ENCODE measurements at regions not wholly inside any gene's neighbourhood (a gene's known extent, or its start where the extent isn't known, plus 50 kb on each side); places are given as distances from the start of the nearest gene placed in this dataset.

DNA sequence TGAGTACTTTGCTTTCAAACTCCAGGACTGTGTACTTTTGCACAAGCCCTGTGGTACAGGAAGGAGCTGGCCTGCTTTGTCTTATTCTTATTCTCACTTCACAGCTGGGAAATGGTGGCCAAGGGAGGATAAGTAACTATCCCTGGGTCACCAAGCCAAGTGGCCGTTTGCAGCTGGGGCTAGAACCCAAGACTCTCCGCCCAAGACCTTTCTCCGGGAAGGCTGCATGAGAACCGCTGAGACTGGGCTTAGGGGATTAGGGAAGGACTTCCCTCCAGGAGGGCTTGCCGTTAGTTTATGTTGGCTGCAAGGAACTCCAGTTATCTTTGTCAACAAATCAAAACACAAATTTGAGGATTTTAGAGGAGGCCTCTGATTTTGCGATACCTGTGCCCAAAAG is 109.5 kb upstream of the ADRA1D start:
- FAIRE-seq (no peak), DNase-seq (ENCODE audit: insufficient read length, low spot score) (no peak)
- TF ChIP-seq, protein P1, sequence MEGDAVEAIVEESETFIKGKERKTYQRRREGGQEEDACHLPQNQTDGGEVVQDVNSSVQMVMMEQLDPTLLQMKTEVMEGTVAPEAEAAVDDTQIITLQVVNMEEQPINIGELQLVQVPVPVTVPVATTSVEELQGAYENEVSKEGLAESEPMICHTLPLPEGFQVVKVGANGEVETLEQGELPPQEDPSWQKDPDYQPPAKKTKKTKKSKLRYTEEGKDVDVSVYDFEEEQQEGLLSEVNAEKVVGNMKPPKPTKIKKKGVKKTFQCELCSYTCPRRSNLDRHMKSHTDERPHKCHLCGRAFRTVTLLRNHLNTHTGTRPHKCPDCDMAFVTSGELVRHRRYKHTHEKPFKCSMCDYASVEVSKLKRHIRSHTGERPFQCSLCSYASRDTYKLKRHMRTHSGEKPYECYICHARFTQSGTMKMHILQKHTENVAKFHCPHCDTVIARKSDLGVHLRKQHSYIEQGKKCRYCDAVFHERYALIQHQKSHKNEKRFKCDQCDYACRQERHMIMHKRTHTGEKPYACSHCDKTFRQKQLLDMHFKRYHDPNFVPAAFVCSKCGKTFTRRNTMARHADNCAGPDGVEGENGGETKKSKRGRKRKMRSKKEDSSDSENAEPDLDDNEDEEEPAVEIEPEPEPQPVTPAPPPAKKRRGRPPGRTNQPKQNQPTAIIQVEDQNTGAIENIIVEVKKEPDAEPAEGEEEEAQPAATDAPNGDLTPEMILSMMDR (IDR thresholded peaks at IDR 0.05; ENCODE audit: insufficient read depth, missing control alignments) = no peak

DNA sequence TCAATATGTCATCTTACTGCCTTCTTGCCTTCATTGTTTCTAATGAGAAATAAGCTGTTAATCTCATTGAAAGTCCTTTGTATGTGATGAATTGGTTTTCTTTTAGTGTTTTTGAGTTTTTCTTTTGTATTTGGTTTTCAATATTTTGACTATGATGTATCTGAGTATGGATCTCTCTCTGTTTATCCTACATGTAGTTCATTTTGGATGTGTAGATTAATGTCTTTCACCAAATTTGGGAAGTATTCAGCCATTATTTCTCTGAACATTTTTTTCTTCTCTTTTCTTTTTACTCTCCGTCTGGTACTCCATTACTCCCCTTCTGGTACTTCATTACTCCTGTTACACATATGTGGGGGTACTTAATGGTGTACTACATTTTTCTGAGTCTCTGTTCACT is 103.3 kb upstream of the ADRA1D start:
- FAIRE-seq (no peak), DNase-seq (ENCODE audit: insufficient read length, low spot score) (no peak)
- TF ChIP-seq, protein P1 (IDR thresholded peaks at IDR 0.05; ENCODE audit: insufficient read depth, missing control alignments) = no peak

DNA sequence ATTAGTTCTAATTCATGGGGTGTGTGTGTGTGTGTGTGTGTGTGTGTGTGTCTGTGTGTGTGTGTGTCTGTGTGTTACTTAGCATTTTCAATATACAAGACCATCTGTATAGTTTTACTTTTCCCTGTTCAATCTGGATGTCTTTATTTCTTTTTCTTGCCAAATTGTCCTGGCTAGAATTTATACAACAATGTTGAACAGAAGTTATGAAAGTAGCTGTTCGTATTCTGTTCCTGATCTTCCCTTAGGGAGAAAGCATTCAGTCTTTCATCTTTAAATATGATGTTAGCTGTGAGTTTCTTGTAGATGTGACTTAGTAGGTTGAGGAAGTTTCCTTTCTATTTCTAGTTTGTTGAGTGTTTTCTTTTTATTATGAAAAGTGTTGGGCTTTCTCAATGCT is 101.0 kb upstream of the ADRA1D start:
- TF ChIP-seq, protein P1 (IDR thresholded peaks at IDR 0.05; ENCODE audit: insufficient read depth, missing control alignments) = no peak
- DNase-seq (ENCODE audit: insufficient read length, low spot score) = no peak
- no peak for FAIRE-seq

DNA sequence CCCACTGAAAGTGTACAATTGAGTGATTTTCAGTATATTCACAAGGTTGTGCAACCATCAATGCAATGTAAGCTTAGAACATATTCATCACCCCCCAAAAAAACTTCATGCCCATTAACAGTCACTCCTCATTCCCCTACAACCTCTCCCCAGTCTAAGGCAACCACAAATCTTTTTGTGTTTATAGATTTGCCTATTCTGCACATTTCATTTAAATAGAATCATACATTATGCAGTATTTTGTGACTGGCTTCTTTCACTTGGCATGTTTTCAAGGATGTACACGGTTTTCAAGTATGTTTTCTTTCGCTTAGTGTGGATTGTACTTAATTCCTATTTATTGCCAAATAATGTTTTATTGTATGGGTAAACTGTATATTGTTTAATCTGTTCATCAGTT is 95.6 kb upstream of the ADRA1D start:
- FAIRE-seq (no peak), DNase-seq (ENCODE audit: insufficient read length, low spot score) (no peak)
- TF ChIP-seq, protein P1 (IDR thresholded peaks at IDR 0.05; ENCODE audit: insufficient read depth, missing control alignments) = no peak

DNA sequence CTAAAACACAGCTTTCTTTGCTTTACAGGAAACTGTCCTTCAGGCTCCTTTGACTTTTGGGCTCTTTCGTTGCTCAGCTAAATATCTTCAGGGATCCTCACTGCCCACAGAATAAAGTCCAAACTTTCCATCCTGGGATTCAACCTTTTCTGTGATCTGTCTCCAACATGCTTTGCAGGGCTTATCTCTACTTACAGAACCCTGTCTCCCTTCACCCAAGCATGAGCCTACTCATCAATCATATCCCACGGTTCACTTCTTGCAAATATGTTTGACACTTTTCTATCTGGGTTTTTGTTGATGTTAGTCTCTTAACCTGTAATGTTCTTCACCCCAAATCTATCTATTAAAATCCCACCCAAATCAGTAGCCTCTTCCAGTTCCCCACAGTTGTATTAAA is 93.5 kb upstream of the ADRA1D start:
- FAIRE-seq = no peak

DNA sequence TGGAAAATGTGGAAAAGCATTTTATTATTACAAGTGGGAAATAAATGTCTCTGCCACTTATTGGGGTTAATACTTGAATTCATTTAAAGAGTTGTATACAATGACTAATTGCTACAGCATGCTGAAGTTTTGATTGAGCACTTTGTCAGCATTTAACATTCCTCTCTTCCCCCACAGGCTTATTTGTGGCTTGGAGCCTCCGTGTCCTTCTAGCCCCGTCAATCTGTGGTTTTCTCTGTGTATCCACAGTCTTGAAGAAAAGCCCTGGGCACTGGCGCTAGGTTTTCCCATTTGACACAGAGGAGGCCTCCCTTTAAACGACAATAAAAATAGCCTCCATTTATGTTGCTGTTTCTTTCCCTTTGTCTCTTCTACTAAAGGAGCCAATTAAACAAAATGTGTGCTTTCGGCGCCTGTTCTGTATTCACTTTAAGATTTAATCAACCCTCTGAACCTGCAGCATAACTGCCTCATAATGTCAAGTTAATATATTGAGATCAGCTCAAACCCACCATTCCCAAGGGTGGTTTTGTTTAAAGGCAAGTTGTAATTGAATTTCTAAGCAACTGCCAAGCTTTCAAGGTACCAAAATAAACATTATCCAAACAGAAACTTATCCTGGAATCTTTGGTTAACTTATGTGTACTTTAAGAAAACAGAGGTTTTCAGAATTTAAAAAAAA is 92.9 kb upstream of the ADRA1D start:
- no peak for DNase-seq (ENCODE audit: insufficient read length, low spot score)
- no peak for FAIRE-seq
- TF ChIP-seq, protein P1 (IDR thresholded peaks at IDR 0.05; ENCODE audit: insufficient read depth, missing control alignments) = no peak

More for the DNA sequence above, 93.5 kb upstream of the ADRA1D start:
- DNase-seq (ENCODE audit: insufficient read length, low spot score) = no peak
- TF ChIP-seq, protein P1 (IDR thresholded peaks at IDR 0.05; ENCODE audit: insufficient read depth, missing control alignments) = no peak

DNA sequence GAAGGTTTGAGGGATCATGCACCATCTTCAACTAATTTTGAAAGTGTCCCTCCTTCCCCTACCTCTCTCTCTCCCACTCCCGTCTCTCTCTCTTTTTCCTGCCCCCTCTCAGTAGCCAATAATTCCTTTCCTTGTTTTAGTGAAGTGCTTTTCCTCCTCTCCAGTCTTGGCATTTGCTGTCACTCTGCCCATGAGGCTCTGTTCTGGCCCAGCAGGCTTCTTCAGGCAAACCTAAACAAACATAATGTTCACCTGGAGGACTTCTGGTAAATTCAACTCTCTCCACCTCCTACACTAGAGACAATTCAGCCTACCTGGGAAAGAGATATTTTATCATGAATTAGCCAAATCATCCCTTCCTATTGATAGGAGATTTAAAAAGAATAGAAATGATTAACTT is 86.6 kb upstream of the ADRA1D start:
- no peak for FAIRE-seq
- TF ChIP-seq, protein P1 (IDR thresholded peaks at IDR 0.05; ENCODE audit: insufficient read depth, missing control alignments) = no peak
- DNase-seq (ENCODE audit: insufficient read length, low spot score) = no peak
